NT2/D1 (cell line): ENCODE measurements at regions not wholly inside any gene's neighbourhood (a gene's known extent, or its start where the extent isn't known, plus 50 kb on each side); places are given as distances from the start of the nearest gene placed in this dataset.

Source experiments
- SUZ12 ChIP-seq: IDR thresholded peaks from 2 replicates; pipeline ENCODE4 v1.6.1; 2011; ENCODE audit not compliant: insufficient read length, insufficient read depth; ENCODE audit errors: extremely low read depth
- YY1 ChIP-seq: IDR thresholded peaks from 2 replicates; pipeline ENCODE4 v1.6.1; 2011; ENCODE audit not compliant: insufficient read length, insufficient read depth
- ZNF274 ChIP-seq: IDR thresholded peaks from 2 replicates; pipeline ENCODE4 v1.6.1; 2011; ENCODE audit warnings: mild to moderate bottlenecking, low read depth, low read length

DNA sequence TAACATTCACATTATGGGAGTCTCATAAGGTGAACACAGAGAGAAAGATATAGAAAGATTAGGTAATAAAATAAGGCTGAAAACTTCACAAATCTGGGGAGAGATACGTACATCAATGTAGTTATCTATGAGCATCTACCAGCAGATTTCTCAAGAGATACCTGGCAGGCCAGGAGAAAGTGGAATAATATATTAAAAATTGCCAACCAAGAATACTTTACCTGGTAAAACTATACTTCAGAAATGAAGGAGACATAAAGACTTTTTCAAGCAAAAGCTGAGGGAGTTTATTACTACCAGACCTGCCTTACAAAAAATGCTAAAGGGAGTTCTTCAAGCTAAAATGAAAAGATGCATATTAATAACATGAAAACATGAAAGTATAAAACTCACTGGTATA lies 78.8 kb upstream of the COMTD1 start:
- TF ChIP-seq SUZ12 = no peak
- TF ChIP-seq YY1 = no peak
- no peak for TF ChIP-seq ZNF274
